GM21717 (cell line): ENCODE measurements at regions not wholly inside any gene's neighbourhood (a gene's known extent, or its start where the extent isn't known, plus 50 kb on each side); places are given as distances from the start of the nearest gene placed in this dataset.

ENCODE experiments used
- ATAC-seq: cut with Tn5 transposase; IDR thresholded peaks from one replicate; pipeline ENCODE4 v1.9.1; 2021; ENCODE audit warnings: mild to moderate bottlenecking, moderate library complexity; ENCODE audit not compliant: unreplicated experiment

- no peak for ATAC-seq
Observed at GRCh38 chr3:20353286-20353685, 167.3 kb upstream of the SGO1 start.

- no peak for ATAC-seq
Observed at GRCh38 chr3:20352546-20353179, 166.7 kb upstream of the SGO1 start.

GRCh38 chr3:20350449-20350848, 164.4 kb upstream of the SGO1 start:
- no peak for ATAC-seq

GRCh38 chr3:20346916-20347315, 160.9 kb upstream of the SGO1 start:
- ATAC-seq: no peak

DNA sequence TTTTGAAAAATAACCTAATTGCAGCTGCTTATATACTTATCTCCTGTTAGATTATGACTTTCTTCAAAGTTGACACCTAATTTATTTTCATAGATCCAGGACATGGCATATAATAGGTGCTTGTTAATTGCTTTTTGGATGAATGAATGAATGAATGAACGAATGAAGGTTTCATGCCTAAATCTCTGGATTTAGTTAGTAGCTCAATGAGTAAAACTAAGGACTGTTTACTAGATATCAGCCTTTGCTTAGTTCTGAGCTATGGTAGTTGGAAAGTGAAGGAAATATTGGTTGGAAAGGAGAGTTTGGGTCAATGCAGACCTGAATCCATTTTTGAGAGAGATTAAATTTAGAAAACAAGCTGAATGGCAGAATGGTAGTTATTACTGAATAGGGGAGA, 160.4 kb upstream of the SGO1 start:
- no peak for ATAC-seq

- peak; percentile 64 for ATAC-seq
Observed at GRCh38 chr3:20344400-20344959, 158.5 kb upstream of the SGO1 start.

DNA sequence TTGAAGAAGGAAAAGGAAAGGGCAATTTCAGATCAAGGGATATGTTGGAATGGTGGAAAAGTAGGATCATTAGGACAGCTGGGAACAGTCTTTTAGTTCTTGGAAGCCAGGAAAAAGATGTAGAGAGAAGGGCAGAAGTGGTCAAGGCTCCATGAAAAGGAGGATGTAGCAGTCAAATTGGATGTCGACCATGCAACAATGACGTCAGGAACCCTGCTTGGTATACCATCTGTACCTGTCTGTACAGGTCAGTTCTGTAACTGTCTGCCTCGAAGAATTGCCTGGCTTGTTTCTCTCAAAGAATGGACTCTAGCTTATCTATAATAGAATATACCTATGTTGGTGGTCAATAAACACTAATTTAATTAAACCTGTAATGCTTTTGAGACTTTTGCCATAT, 157.8 kb upstream of the SGO1 start:
- ATAC-seq: no peak

DNA sequence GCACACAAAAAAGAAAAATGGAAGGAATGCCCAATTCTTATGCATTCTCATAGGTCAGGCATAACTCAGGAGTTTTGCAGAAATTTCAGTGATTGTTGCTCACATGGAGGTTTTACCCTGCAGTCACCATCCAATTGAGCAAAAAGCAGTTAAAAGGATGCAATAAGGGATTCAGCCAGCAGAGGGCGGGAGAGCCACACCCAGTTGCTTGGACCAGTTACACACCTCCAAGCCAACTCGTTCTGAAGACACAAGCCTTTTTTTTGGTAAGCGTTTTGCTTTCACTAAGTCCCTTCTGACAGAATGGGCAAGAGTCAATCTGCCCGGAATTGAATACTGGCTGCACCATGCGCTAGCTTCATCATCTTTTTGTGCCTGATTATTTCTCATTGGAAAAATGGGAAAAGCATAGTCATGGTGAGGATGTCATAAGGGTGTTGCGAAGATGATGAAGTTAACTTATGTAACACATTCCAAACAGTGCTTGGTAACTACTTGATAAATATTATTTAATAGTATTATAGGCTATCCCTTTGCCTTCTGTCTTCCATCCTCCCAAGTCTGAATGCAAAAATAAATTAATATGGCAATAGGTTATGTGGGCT, 154.4 kb upstream of the SGO1 start:
- ATAC-seq: peak; percentile 80

DNA sequence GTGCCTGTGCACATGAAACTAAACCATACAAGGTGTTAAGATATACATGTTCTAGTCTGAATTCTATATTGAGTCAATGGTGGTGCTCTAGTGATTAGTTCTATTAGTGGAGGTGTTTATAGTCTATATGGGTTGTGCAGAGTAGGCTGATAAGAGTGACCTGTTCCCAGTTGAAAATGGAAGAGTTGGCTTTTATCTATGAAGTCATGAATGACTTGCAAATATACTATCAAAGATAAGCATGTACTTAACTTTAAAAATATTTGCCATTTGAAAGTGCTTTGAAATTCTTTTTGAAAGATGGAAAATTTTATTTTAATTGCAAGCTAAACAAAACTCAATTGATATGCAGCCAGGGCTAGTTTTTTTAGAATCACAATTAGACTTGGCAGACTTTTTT, 150.6 kb upstream of the SGO1 start:
- ATAC-seq: no peak

- ATAC-seq: no peak
Observed at GRCh38 chr3:20334842-20335241, 148.8 kb upstream of the SGO1 start.

DNA sequence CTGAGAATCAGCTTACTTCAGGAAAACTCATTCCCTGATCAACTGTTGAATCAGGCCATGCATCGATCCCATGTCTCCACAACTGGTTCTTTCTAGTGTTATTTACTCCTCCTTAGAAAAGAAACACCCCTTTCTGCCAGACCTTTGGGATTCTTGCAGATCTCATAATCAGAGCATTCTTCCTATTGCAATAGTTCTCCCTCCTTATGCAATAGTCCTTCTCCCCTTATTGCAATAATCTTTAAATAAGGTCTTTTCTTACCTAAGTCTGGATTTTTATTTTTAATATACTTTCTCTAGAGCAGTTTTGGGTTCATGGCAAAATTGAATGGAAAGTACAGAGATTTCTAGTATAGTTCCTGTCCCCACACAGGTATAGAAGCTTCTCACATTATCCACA, 141.9 kb upstream of the SGO1 start:
- no peak for ATAC-seq

DNA sequence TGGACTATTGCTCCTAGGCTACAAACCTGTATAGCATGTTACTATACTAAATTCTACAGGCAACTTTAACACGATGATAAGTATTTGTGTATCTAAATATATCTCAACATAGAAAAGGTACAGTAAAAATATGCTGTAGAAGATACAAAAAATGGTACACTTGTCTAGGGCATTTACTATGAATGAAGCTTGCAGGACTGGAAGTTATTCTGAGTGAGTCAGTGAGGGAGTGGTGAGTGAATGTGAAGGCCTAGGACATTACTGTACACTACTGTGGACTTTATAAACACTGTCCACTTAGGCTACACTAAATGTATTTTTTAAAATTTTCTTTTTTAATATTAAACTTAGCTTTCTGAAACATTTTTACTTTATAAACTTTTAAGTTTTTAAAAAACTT, 140.5 kb upstream of the SGO1 start:
- no peak for ATAC-seq

- ATAC-seq: no peak
Observed at GRCh38 chr3:20325563-20325962, 139.6 kb upstream of the SGO1 start.

DNA sequence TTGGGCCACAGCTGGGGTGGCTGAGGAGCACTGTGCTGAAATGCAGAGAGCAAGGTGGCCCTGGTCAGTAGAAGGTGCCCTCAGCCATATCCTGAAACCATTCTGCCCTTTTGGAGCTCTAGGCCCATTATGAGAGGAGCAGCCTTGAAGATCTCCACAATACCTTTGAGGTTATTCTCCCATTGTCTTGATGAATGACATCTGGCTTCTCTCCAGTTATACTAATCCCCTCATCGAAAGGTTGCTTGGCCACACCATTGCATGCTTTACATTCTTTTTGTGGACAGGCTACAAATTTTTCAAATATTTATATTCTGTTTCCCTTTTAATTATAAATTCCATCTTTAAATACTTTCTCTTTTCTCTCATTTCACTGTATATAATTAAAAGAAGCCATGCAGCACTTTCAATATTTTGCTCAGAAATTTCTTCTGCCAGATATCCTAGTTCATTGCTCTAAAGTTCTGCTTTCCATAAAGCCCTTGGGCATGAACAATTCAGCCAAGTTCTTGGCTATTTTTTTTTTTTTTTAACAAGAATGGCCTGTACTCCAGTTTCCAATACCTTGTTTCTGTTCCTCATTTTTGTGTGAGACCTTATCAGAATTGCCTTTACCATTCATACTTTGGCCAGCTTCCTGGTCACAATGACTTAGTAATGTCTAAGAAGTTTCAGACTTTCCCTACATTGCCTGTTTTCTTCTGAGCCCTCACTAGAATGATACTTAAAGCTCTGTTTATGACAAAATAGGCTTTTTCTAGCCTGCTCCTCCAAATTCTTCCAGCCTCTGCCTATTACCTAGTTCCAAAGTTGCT, 138.9 kb upstream of the SGO1 start:
- peak; percentile 98 for ATAC-seq

GRCh38 chr3:20323307-20323927, 137.4 kb upstream of the SGO1 start:
- ATAC-seq: no peak

DNA sequence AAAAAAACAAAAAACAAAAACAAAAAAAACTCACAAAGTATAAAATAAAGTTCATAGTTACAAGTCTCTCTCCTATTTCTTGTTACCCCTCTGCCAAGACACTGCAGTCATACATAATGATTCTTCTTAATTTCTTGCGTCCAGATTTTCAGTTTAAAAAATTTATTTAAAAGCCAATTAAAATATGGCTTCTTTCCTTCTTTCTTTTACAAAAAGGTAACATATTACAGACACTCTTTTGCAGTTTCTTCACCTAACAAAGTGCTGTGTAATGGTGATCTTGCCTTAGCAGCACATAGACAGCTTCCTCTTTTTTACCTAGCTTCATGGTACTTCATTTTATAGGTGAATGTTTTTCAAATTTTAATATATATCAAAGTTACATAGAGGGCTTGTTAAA, 136.1 kb upstream of the SGO1 start:
- ATAC-seq: no peak

GRCh38 chr3:20321391-20322047, 135.5 kb upstream of the SGO1 start:
- no peak for ATAC-seq

- no peak for ATAC-seq
Observed at GRCh38 chr3:20320489-20320888, 134.5 kb upstream of the SGO1 start.

DNA sequence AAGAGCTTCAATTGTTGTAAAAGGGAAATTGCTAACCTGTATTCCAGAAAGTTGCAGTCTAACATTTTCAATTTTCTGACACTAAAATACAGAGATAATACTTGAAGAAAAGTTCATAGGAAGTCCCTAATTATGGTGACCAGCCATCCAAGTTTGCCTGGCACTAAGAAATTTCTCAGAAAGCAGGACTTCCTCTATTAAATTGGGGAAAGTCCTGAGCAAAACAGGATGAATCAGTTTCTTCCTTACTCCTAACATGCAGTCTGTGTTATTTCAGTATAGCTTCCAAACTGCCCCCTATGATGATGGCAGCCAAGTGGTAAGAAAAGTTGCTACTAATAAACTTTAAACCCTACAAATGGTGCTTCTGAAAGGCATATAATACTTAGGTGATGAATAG, 133.5 kb upstream of the SGO1 start:
- ATAC-seq: no peak

GRCh38 chr3:20317616-20318015, 131.6 kb upstream of the SGO1 start:
- ATAC-seq: no peak

DNA sequence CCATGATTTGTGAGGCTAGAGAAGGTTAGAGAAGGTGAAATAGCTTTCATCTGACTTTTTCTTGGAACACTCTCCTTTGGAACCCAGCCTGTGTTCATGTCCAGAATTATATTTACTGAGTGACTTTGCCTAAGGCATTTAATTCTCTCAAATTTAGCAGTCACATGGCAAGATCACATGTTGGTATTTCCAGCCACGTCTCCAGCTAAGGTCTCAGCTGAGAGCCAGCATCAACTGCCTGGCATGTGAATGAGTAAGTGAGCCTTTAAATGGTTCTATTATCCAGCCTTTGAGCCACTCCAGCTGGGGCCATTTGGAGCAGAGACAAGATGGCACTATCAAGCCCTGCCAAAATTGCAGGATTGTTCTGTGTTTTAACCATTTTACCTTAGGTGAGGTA, 130.2 kb upstream of the SGO1 start:
- no peak for ATAC-seq
